Endothelial cell (in vitro differentiated cells): ENCODE measurements at regions not wholly inside any gene's neighbourhood (a gene's known extent, or its start where the extent isn't known, plus 50 kb on each side); places are given as distances from the start of the nearest gene placed in this dataset.

ENCODE experiments used
- DNase-seq: peaks from one replicate; pipeline ENCODE4 v3.0.0; 2021; ENCODE audit warnings: low spot score
- H3K27ac Mint-ChIP-seq: one replicate; pipeline ENCODE4 v1.8.0; 2021; ENCODE audit warnings: mixed read lengths, inconsistent platforms; ENCODE audit not compliant: unreplicated experiment
- H3K27me3 Mint-ChIP-seq: one replicate; pipeline ENCODE4 v1.8.0; 2021; ENCODE audit warnings: mild to moderate bottlenecking, moderate library complexity, mixed read lengths, inconsistent platforms; ENCODE audit not compliant: unreplicated experiment
- H3K36me3 Mint-ChIP-seq: one replicate; pipeline ENCODE4 v1.8.0; 2021; ENCODE audit warnings: mild to moderate bottlenecking, low read depth, mixed read lengths, inconsistent platforms; ENCODE audit not compliant: unreplicated experiment
- H3K4me1 Mint-ChIP-seq: one replicate; pipeline ENCODE4 v1.8.0; 2021; ENCODE audit warnings: mild to moderate bottlenecking, mixed read lengths, inconsistent platforms; ENCODE audit not compliant: unreplicated experiment
- H3K4me3 Mint-ChIP-seq: one replicate; pipeline ENCODE4 v1.8.0; 2021; ENCODE audit warnings: mild to moderate bottlenecking, mixed read lengths, inconsistent platforms; ENCODE audit not compliant: unreplicated experiment
- H3K9me3 Mint-ChIP-seq: one replicate; pipeline ENCODE4 v1.8.0; 2021; ENCODE audit warnings: mixed read lengths, inconsistent platforms; ENCODE audit not compliant: unreplicated experiment
- TF ChIP-seq, protein P1 (sequence below): fragments of 200-600 bp; sonication (generic); IDR thresholded peaks from one replicate; pipeline ENCODE4 v1.5.0; 2021; ENCODE audit warnings: antibody characterized with exemption; ENCODE audit not compliant: unreplicated experiment

DNA sequence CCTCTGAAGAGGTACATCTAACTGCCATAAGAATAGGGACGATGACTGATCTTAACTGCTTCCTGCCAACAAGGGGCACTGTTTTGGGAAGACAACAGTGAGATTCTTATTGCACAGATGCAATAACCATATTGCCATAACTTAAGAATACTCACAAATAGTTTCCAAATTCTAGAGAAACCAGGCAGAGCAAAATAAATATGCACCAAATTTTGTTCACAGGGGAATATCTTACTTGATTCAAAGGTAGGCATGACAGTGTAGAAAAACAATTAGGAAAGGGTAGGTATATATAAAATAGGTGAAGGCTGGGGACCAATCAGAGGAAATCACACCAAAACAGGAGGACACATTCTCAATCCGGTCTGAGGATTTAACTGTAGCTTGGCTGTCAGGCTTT lies 49.9 kb upstream of the CST7 start:
- no peak overlapping the region for H3K4me3 Mint-ChIP-seq
- H3K36me3 Mint-ChIP-seq = peaks cover 15% of the 10 kb centered on the region
- H3K9me3 Mint-ChIP-seq = peaks cover 21% of the 10 kb centered on the region
- TF ChIP-seq, protein P1, sequence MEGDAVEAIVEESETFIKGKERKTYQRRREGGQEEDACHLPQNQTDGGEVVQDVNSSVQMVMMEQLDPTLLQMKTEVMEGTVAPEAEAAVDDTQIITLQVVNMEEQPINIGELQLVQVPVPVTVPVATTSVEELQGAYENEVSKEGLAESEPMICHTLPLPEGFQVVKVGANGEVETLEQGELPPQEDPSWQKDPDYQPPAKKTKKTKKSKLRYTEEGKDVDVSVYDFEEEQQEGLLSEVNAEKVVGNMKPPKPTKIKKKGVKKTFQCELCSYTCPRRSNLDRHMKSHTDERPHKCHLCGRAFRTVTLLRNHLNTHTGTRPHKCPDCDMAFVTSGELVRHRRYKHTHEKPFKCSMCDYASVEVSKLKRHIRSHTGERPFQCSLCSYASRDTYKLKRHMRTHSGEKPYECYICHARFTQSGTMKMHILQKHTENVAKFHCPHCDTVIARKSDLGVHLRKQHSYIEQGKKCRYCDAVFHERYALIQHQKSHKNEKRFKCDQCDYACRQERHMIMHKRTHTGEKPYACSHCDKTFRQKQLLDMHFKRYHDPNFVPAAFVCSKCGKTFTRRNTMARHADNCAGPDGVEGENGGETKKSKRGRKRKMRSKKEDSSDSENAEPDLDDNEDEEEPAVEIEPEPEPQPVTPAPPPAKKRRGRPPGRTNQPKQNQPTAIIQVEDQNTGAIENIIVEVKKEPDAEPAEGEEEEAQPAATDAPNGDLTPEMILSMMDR = no peak
- no peak for DNase-seq
- H3K4me1 Mint-ChIP-seq = no peaks in the 10 kb centered on the region
- peaks cover 4% of the 10 kb centered on the region for H3K27me3 Mint-ChIP-seq
- H3K27ac Mint-ChIP-seq = no peak overlapping the region
